AG10803 (cell line): ENCODE measurements at regions not wholly inside any gene's neighbourhood (a gene's known extent, or its start where the extent isn't known, plus 50 kb on each side); places are given as distances from the start of the nearest gene placed in this dataset.

Experiments used
- DNase-seq: peaks from one replicate; pipeline ENCODE4 v3.0.0; 2010; ENCODE audit warnings: low read depth
- H3K4me3 ChIP-seq: 2 replicates; pipeline ENCODE4 v1.5.1; 2011; ENCODE audit warnings: mild to moderate bottlenecking, low read length, control low read depth
- TF ChIP-seq, protein P1 (sequence below): conservative IDR thresholded peaks from 2 replicates; pipeline ENCODE4 v1.5.1; 2011; ENCODE audit warnings: mild to moderate bottlenecking, low read length, control low read depth, inconsistent platforms

DNA sequence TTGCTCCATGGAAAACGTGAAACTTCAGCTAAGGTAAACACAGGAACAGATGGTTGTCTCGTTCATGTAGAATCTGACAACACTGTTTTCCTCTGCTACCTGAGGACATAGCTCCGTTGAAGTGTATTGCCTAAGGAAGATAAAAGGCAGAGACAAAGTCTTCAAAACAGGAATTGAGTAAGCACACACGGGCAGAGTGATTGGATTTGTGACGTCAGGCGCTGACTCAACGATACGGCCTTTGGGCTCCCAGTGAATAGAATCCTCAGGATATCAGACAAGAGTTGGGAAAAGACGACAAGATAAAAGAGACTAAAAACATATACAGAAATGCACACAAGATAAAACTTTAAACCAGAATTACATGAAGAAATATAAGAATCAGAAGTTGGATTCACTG lies 787.1 kb upstream of the CTNND2 start:
- TF ChIP-seq, protein P1, sequence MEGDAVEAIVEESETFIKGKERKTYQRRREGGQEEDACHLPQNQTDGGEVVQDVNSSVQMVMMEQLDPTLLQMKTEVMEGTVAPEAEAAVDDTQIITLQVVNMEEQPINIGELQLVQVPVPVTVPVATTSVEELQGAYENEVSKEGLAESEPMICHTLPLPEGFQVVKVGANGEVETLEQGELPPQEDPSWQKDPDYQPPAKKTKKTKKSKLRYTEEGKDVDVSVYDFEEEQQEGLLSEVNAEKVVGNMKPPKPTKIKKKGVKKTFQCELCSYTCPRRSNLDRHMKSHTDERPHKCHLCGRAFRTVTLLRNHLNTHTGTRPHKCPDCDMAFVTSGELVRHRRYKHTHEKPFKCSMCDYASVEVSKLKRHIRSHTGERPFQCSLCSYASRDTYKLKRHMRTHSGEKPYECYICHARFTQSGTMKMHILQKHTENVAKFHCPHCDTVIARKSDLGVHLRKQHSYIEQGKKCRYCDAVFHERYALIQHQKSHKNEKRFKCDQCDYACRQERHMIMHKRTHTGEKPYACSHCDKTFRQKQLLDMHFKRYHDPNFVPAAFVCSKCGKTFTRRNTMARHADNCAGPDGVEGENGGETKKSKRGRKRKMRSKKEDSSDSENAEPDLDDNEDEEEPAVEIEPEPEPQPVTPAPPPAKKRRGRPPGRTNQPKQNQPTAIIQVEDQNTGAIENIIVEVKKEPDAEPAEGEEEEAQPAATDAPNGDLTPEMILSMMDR, result no peak
- no peak for DNase-seq

GRCh38 chr5:12690361-12690760 lies 786.1 kb upstream of the CTNND2 start:
- H3K4me3 ChIP-seq, result no peak overlapping the region
- no peak for DNase-seq
- TF ChIP-seq, protein P1, result no peak

More for the DNA sequence above, 787.1 kb upstream of the CTNND2 start:
- no peak overlapping the region for H3K4me3 ChIP-seq

DNA sequence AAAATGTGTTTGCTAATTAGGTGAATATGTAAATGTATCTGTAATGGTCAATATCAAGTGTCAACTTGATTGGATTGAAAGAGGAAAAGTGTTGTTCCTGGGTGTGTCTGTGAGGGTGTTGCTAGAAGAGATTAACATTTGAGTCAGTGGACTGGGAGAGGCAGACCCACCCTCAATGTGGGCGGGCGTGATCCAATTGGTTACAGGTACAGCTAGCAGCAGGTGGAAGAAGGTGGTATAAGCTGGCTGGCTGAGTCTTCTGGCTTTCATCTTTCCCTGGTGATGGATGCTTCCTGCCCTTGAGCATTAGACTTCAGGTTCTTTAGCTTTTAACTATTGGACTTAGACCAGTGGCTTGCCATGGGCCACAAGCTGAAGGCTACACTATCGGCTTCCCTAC lies 779.0 kb upstream of the CTNND2 start:
- TF ChIP-seq, protein P1, result no peak
- no peak overlapping the region for H3K4me3 ChIP-seq
- DNase-seq, result no peak

GRCh38 chr5:12679731-12680130 lies 775.5 kb upstream of the CTNND2 start:
- H3K4me3 ChIP-seq, result no peak overlapping the region
- TF ChIP-seq, protein P1, result no peak
- no peak for DNase-seq

DNA sequence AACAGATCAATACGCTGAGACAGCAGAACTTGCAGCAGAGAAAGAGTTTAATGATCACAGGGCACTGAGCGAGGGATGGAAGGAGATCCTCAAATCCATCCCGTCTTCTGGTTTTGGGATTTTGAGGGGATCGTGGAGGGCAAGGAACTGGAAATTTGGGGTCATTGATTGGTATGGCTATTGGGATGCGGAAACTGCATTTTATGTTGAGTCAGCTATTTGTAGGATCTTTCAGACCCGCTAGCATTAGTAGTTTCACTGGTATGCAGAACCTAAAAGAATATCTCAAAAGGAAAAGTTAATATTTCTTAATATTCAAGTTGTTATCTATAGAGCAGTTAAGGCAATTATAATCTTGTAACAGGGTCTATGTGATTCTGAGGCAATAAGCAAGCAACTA lies 771.7 kb upstream of the CTNND2 start:
- TF ChIP-seq, protein P1, result no peak
- no peak for DNase-seq

GRCh38 chr5:12672141-12672540 lies 767.9 kb upstream of the CTNND2 start:
- H3K4me3 ChIP-seq, result no peak overlapping the region
- TF ChIP-seq, protein P1, result no peak
- no peak for DNase-seq

More for the DNA sequence above, 771.7 kb upstream of the CTNND2 start:
- no peak overlapping the region for H3K4me3 ChIP-seq

DNA sequence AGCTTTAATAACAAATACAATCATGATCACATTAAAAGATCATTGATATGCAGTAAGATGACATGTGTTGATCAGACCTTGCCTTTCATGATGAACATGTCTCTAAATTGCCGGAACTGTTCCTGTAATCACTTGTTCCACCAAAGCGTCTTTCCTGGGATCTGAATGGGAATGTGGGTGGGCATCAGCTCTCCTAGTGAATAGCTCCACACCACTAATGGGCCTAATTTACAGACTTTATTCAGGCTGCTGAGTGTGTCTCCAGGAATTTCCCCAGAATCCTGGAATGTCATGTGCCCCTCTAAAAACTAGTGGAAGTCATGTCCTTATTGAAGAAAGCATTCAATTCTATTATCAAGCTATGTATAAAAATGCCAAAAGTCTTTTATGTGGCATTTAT lies 765.1 kb upstream of the CTNND2 start:
- DNase-seq, result no peak
- TF ChIP-seq, protein P1, result no peak
- H3K4me3 ChIP-seq, result no peak overlapping the region
